OCI-LY7 (cell line): ENCODE measurements at regions not wholly inside any gene's neighbourhood (a gene's known extent, or its start where the extent isn't known, plus 50 kb on each side); places are given as distances from the start of the nearest gene placed in this dataset.

Experiments used
- BruUV-seq: library from RNA; stranded (reverse); fragments of 400-500 nt; replicated peaks from 2 replicates; lab custom pipeline; 2021; lab: Mats Ljungman, UMichigan
- CTCF ChIA-PET: fragments of 300-600 bp; sonication (Branson Sonifier 250); formaldehyde crosslinking; loops from one replicate; lab custom pipeline; 2022; ENCODE audit warnings: antibody characterized with exemption; ENCODE audit not compliant: unreplicated experiment; lab: Charles Lee
- POLR2A ChIA-PET: fragments of 300-600 bp; sonication (Branson Sonifier 250); formaldehyde crosslinking; loops from one replicate; lab custom pipeline; 2022; ENCODE audit warnings: antibody characterized with exemption; lab: Charles Lee
- DNase-seq: peaks from one replicate; pipeline ENCODE4 v3.0.0-alpha.2; 2015; ENCODE audit warnings: low spot score
- H2AFZ ChIP-seq: fragments of 200-600 bp; sonication (generic), shearing (Covaris generic); 2 replicates; pipeline ENCODE4 v1.6.1; 2014; ENCODE audit warnings: mild to moderate bottlenecking, antibody characterized with exemption, low read length, moderate library complexity
- H3K27ac ChIP-seq: fragments of 200-600 bp; sonication (generic); 2 replicates; pipeline ENCODE4 v1.5.1; 2014; ENCODE audit warnings: mixed run types, low read depth, mild to moderate bottlenecking, moderate library complexity, low read length, inconsistent platforms; ENCODE audit not compliant: poor library complexity, severe bottlenecking
- H3K36me3 ChIP-seq: fragments of 200-600 bp; sonication (generic); 2 replicates; pipeline ENCODE4 v1.6.1; 2014; ENCODE audit warnings: mild to moderate bottlenecking, antibody characterized with exemption, low read length, moderate library complexity, mixed read lengths; ENCODE audit not compliant: insufficient read depth
- H3K4me1 ChIP-seq: fragments of 200-600 bp; sonication (generic); 2 replicates; pipeline ENCODE4 v1.5.1; 2014; ENCODE audit warnings: mild to moderate bottlenecking, low read length; ENCODE audit not compliant: insufficient read depth, poor library complexity, severe bottlenecking
- H3K4me2 ChIP-seq: fragments of 200-600 bp; sonication (generic); 2 replicates; pipeline ENCODE4 v1.6.1; 2014; ENCODE audit warnings: mild to moderate bottlenecking, low read length
- H3K4me3 ChIP-seq: fragments of 200-600 bp; sonication (generic); 2 replicates; pipeline ENCODE4 v1.5.1; 2014; ENCODE audit warnings: mild to moderate bottlenecking, low read depth, low read length; ENCODE audit not compliant: poor library complexity, severe bottlenecking
- H3K79me2 ChIP-seq: fragments of 200-600 bp; sonication (generic); 2 replicates; pipeline ENCODE4 v1.6.1; 2016; ENCODE audit warnings: low read depth, mild to moderate bottlenecking, low read length, moderate library complexity, mixed read lengths; ENCODE audit not compliant: insufficient read depth
- H3K9me2 ChIP-seq: fragments of 200-600 bp; sonication (generic); 2 replicates; pipeline ENCODE4 v1.6.1; 2016; ENCODE audit warnings: mild to moderate bottlenecking, low read length, mixed read lengths; ENCODE audit not compliant: insufficient read depth
- H3K9me3 ChIP-seq: fragments of 200-600 bp; sonication (generic); 2 replicates; pipeline ENCODE4 v1.6.1; 2014; ENCODE audit warnings: mild to moderate bottlenecking, mixed run types, low read length, mixed read lengths
- H4K20me1 ChIP-seq: fragments of 200-600 bp; sonication (generic); 2 replicates; pipeline ENCODE4 v1.6.1; 2014; ENCODE audit warnings: mild to moderate bottlenecking, antibody characterized with exemption, low read length, moderate library complexity, mixed read lengths; ENCODE audit not compliant: insufficient read depth
- CTCF ChIP-seq: fragments of 200-600 bp; sonication (generic); conservative IDR thresholded peaks from 2 replicates; pipeline ENCODE4 v1.5.1; 2014; ENCODE audit warnings: mild to moderate bottlenecking, antibody characterized with exemption, low read length, moderate library complexity, mixed read lengths
- EZH2phosphoT487 ChIP-seq: fragments of 200-600 bp; sonication (generic); IDR thresholded peaks from 2 replicates; pipeline ENCODE4 v1.6.1; 2018; ENCODE audit warnings: low read depth, borderline replicate concordance, mild to moderate bottlenecking, mixed run types, antibody characterized with exemption, low read length, moderate library complexity, mixed read lengths
- intact Hi-C: fragments of 100-400 bp; cut with micrococcal nuclease; formaldehyde crosslinking; loops from one replicate; pipeline ENCODE4 v1.10.0; 2022; ENCODE audit not compliant: unreplicated experiment

- Histone ChIP-seq H3K79me2 (no peaks in the 10 kb centered on the region), H3K9me2 (no peaks in the 10 kb centered on the region), H2AFZ (no peak overlapping the region), H3K4me1 (no peaks in the 10 kb centered on the region), H3K36me3 (no peaks in the 10 kb centered on the region), H4K20me1 (no peaks in the 10 kb centered on the region), H3K4me2 (no peak overlapping the region), H3K9me3 (no peaks in the 10 kb centered on the region), H3K27ac (no peak overlapping the region), H3K4me3 (no peak overlapping the region)
- intact Hi-C loops, result no loop called here
- TF ChIP-seq CTCF (no peak), EZH2phosphoT487 (no peak)
- BruUV-seq, result no TSS peak
- ChIA-PET CTCF (no interaction called here), POLR2A (no interaction called here)
- no peak for DNase-seq
These were observed 454.1 kb upstream of the KHDRBS2 start for GRCh38 chr6:62740171-62740570.

- Histone ChIP-seq H3K36me3 (no peaks in the 10 kb centered on the region), H3K4me3 (no peak overlapping the region), H3K79me2 (no peaks in the 10 kb centered on the region), H2AFZ (no peak overlapping the region), H3K9me3 (no peaks in the 10 kb centered on the region), H4K20me1 (no peaks in the 10 kb centered on the region), H3K9me2 (no peaks in the 10 kb centered on the region), H3K4me1 (no peaks in the 10 kb centered on the region), H3K4me2 (no peak overlapping the region), H3K27ac (no peak overlapping the region)
- intact Hi-C loops, result no loop called here
- no TSS peak for BruUV-seq
- no peak for DNase-seq
- ChIA-PET POLR2A (interaction anchor here (0.6 kb wide), 1 partner anchor 439 kb away, joined by 6 read pairs; no protein-coding TSS in a partner anchor), CTCF (no interaction called here)
- no peak for TF ChIP-seq EZH2phosphoT487
- no peak for TF ChIP-seq CTCF
These were observed 451.8 kb upstream of the KHDRBS2 start for GRCh38 chr6:62737792-62738191.

- no peak overlapping the region for H3K4me3 ChIP-seq
- no peaks in the 10 kb centered on the region for H3K9me3 ChIP-seq
These were observed 435.4 kb upstream of the KHDRBS2 start for GRCh38 chr6:62721408-62721807.

More at GRCh38 chr6:62721408-62721807, 435.4 kb upstream of the KHDRBS2 start:
- Histone ChIP-seq H4K20me1 (no peaks in the 10 kb centered on the region), H3K36me3 (no peaks in the 10 kb centered on the region), H3K79me2 (no peaks in the 10 kb centered on the region), H3K4me2 (no peak overlapping the region), H3K4me1 (no peaks in the 10 kb centered on the region), H3K9me2 (no peaks in the 10 kb centered on the region), H3K27ac (no peak overlapping the region), H2AFZ (no peak overlapping the region)
- intact Hi-C loops, result no loop called here
- no peak for DNase-seq
- CTCF ChIA-PET, result no interaction called here
- TF ChIP-seq CTCF (no peak), EZH2phosphoT487 (no peak)
- no TSS peak for BruUV-seq
- POLR2A ChIA-PET, result interaction anchor here (1.6 kb wide), 1 partner anchor 13 kb away, joined by 3 read pairs; no protein-coding TSS in a partner anchor
